GM18508 (cell line): ENCODE measurements at regions not wholly inside any gene's neighbourhood (a gene's known extent, or its start where the extent isn't known, plus 50 kb on each side); places are given as distances from the start of the nearest gene placed in this dataset.

Source experiments
- ATAC-seq: cut with Tn5 transposase; IDR thresholded peaks from one replicate; pipeline ENCODE4 v1.9.1; 2021; ENCODE audit warnings: moderate number of reproducible peaks; ENCODE audit not compliant: insufficient read depth, unreplicated experiment

- ATAC-seq, result no peak
Observed at GRCh38 chr6:139597087-139597763, 222.8 kb upstream of the CITED2 start.

GRCh38 chr6:139595183-139595582, 220.7 kb upstream of the CITED2 start:
- ATAC-seq, result no peak

DNA sequence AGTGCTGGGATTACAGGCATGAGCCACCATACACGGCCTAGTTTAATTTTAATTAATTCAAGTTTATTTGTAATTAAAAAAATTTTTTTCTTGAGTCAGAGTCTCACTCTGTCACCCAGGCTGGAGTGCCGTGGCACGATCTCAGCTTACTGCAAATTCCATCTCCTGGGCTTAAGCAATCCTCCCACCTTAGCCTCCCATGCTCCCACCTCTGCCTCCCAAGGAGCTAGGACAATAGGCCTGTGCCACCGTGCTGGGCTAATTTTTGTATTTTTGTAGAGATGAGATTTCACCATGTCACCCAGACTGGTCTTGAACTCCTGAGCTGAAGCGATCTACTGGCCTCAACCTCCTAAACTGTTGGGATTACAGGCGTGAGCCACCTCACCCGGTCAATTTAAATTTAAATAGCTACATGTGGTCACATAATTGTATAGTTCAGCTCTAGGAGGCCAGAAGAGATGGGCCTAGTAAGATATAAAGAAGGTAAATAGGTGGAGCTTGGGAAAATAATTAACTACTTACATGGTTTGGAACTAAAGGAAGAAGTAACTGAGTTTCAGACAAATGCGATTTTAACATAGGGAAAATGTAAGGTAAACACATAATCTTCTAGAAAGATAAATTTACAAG, 220.0 kb upstream of the CITED2 start:
- ATAC-seq, result no peak

- ATAC-seq, result no peak
Observed at GRCh38 chr6:139593081-139593480, 218.6 kb upstream of the CITED2 start.

GRCh38 chr6:139592011-139592410, 217.6 kb upstream of the CITED2 start:
- no peak for ATAC-seq

GRCh38 chr6:139591075-139591865, 216.8 kb upstream of the CITED2 start:
- ATAC-seq, result no peak

- no peak for ATAC-seq
Observed at GRCh38 chr6:139590206-139590605, 215.8 kb upstream of the CITED2 start.

- ATAC-seq, result no peak
Observed at GRCh38 chr6:139588734-139589593, 214.5 kb upstream of the CITED2 start.

DNA sequence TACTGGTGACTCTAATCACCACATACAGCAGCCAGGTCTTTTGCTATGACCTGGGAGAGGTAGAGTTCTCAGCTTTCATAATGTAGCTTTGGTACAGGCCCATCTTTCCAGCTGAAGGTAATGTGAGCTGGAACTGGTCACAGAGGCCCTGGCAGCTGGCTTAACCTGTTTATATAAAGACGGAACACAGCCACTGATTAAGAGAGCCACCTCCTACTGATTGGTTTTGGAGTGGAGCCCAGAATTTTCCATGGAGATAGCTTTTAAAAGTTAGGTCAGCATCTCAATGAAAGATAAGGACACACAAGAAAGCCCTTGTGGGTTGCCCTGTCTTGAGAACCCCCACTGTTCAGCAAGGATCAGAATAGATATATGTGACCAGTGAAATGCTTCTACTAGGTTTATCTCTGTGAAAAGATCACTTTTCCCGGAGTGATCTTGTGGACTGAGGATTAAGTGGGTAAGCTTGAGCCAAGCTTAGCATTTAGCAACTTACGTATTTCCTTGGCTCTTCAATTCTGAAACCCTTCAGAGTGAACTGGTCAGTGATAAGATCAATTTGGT, 213.7 kb upstream of the CITED2 start:
- ATAC-seq, result no peak

DNA sequence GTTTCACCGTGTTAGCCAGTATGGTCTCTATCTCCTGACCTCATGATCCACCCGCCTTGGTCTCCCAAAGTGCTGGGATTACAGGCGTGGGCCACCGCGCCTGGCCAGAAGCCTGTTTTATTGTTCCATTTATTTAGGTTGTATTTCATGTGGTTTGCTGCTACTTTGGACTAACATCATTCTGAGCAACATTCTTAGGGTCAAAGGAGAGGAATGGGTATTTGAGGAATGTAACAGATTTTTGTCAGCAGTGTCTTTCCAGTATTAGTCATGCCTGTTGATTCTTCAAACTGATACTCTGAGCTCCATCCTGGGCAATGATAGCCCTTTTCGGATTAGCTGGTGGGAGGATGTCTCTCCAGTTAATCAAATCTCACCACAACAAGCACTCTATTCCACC, 213.0 kb upstream of the CITED2 start:
- ATAC-seq, result no peak

DNA sequence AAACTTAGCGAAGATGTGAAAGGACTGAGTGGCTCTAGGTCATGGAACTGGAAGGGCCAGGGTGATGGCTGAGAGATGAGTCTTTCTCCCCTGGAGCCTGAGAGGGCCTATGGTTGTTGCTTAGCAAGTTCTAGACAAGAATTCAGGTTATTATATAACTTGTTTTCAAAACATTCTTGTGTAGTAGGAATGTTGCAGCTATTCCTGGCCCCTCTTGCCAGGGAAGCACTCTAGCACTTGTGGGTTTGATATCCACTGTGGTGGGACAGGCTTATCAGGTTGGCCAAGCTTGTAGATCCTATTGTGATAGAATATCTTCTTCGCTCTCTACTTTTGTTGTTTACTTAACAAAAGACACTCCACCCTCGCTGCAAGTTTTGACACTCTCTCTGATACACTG, 211.8 kb upstream of the CITED2 start:
- ATAC-seq, result no peak

GRCh38 chr6:139584599-139584998, 210.2 kb upstream of the CITED2 start:
- ATAC-seq, result no peak

DNA sequence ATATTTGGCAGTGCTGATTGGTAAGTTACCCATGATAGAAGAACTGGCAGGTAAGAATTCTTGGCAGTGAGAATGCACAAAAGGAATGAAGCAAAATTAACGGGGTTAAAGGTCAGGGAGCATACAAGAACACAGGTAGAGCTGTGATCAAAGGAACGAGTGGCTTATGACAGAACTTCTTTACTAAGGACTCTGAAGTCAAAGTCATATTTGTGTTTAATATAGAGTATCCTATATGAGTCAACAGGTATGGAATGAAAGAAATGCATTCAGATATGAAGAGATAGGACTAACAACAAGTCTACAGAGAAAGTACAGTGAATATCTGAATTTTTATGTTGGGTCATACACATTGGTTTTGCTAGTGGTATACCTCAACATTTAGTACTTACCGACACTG, 209.0 kb upstream of the CITED2 start:
- no peak for ATAC-seq

- ATAC-seq, result no peak
Observed at GRCh38 chr6:139582956-139583355, 208.5 kb upstream of the CITED2 start.

DNA sequence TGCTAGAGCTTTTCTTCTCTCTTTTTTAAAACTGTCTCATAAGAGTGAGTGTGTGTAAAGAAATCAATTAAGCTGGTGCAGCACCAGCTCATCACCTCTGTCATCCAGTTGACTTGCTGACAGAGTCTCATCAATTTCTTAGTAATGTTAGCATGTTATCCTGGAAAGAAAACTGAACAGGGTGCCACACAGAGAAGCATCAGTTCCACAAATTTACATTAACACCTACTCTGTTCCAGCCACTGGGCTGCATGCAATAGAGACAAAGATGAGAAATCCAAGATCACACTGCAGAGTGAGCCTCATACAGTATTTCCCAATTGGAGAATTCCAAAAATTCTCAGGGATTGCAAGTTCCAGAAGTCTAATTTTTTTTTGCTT, 207.0 kb upstream of the CITED2 start:
- no peak for ATAC-seq

DNA sequence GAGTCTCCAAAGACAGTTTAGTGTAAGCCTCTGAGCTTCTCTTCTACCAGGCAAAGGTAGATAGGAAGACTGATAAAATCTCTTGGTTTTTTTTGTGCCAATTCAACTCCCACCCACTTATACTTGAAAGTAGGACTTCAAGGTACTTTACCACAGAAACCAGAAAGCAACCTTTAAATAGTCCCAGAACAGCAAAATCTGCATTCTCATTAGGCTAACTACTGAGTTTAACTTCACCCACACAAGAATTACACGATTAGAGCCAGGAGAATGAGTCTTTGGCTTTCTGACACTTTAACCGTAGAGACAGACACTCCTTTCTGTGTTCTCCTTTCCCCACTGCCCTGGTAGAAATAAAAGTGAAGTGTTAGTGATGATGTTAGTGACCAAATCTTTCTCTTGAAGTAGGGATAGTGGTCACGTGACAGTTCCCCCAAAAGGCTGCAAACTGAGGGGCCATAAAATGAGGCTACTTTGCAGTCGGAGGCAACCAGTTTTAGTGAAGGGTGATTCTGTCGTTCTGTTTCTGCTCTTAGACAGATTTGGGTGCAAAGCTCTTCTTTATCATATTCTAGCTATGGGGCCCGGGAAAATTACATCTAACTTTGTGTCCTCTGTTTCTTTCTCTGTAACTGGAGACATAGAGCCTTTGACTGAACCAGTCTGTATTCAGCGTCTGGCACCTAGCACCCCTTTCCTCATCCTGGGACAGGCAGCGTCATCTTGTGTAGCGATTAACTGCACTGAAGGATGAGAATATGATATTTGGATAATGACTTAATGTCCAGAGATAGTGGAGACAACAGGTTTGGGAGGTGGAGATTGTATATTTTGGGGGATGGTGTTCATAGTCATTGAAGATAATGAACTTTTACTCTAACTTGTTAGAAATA, 206.4 kb upstream of the CITED2 start:
- peak; percentile 88 for ATAC-seq

GRCh38 chr6:139577763-139578604, 203.5 kb upstream of the CITED2 start:
- ATAC-seq, result no peak

GRCh38 chr6:139577124-139577762, 202.8 kb upstream of the CITED2 start:
- no peak for ATAC-seq
